ENCODE measurements at regions not wholly inside any gene's neighbourhood (a gene's known extent, or its start where the extent isn't known, plus 50 kb on each side); places are given as distances from the start of the nearest gene placed in this dataset.

GRCh38 chr17:15892244-15892643 lies 52.7 kb upstream of the ADORA2B start:
- Histone ChIP-seq H3K4me2 (replicated peaks; ENCODE audit: extremely low read depth, low read length, poor library complexity, severe bottlenecking) (no peak overlapping the region), H4K20me1 (ENCODE audit: insufficient read depth, low read length) (no peaks in the 10 kb centered on the region), H3K4me3 (replicated peaks in 1 of 3; ENCODE audit: low read depth in 2 of 3, low read length in 3 of 3) (no peak overlapping the region), H3K4me1 (ENCODE audit: control insufficient read depth in 1 of 2, insufficient read depth in 2 of 2, low read length in 2 of 2) (peaks cover 5 to 20% of the 10 kb centered on the region in 2 donors), H3K36me3 (replicated peaks in 1 of 2; ENCODE audit: control insufficient read depth in 1 of 2, insufficient read depth in 2 of 2, low read length in 2 of 2) (no peaks in the 10 kb centered on the region), H3K9ac (ENCODE audit: insufficient read depth, low read length, poor library complexity, severe bottlenecking) (no peak overlapping the region), H3K9me3 (replicated peaks in 1 of 2; ENCODE audit: control insufficient read depth in 1 of 2, insufficient read depth in 1 of 2, low read length in 2 of 2) (no peaks in the 10 kb centered on the region), H2AFZ (ENCODE audit: insufficient read depth, low read depth, low read length, poor library complexity, severe bottlenecking) (no peak overlapping the region), H3K79me2 (ENCODE audit: insufficient read depth, low read length) (no peaks in the 10 kb centered on the region), H3K27ac (ENCODE audit: low read depth in 1 of 2, low read length in 2 of 2) (no peak overlapping the region), H3K27me3 (ENCODE audit: control insufficient read depth in 2 of 2, insufficient read depth in 2 of 2, low read length in 2 of 2) (no peaks in the 10 kb centered on the region)
- Mint-ChIP-seq H3K4me1 (peaks cover 17% of the 10 kb centered on the region), H3K27me3 (ENCODE audit: low read depth in 3 of 3) (peaks cover 0 to 3% (median 2%) of the 10 kb centered on the region in 3 donors), H3K4me3 (no peak overlapping the region), H3K36me3 (no peaks in the 10 kb centered on the region), H3K9me3 (peaks cover 0 to 6% (median 2%) of the 10 kb centered on the region in 7 donors), H3K27ac (no peak overlapping the region)
- no peak for DNase-seq
- WGBS (ENCODE audit: insufficient coverage), result 94% methylated on average over 10 of the region's 10 CpGs
- intact Hi-C loops (cut with micrococcal nuclease), result loop anchor here in 1 of 2 donors (5.0 kb wide), 1 partner anchor 50 kb away; no protein-coding TSS in a partner anchor
- no peak for TF ChIP-seq CTCF (IDR thresholded peaks at IDR 0.05)

GRCh38 chr17:15892731-15893657 lies 51.9 kb upstream of the ADORA2B start:
- H4K20me1 ChIP-seq (ENCODE audit: insufficient read depth, low read length), result no peaks in the 10 kb centered on the region
- peaks cover 19% of the 10 kb centered on the region for H3K4me1 Mint-ChIP-seq
- no peak overlapping the region for H2AFZ ChIP-seq (ENCODE audit: insufficient read depth, low read depth, low read length, poor library complexity, severe bottlenecking)
- intact Hi-C loops (cut with micrococcal nuclease), result loop anchor here in 1 of 2 donors (5.0 kb wide), 1 partner anchor 49 kb away; no protein-coding TSS in a partner anchor
- H3K4me1 ChIP-seq (ENCODE audit: control insufficient read depth in 1 of 2, insufficient read depth in 2 of 2, low read length in 2 of 2), result peaks cover 3 to 19% of the 10 kb centered on the region in 2 donors
- H3K27me3 Mint-ChIP-seq (ENCODE audit: low read depth in 3 of 3), result peaks cover 0 to 3% (median 2%) of the 10 kb centered on the region in 3 donors
- no peak overlapping the region for H3K4me3 ChIP-seq (replicated peaks in 1 of 3; ENCODE audit: low read depth in 2 of 3, low read length in 3 of 3)
- no peak overlapping the region for H3K27ac Mint-ChIP-seq
- H3K36me3 Mint-ChIP-seq, result no peaks in the 10 kb centered on the region
- WGBS (ENCODE audit: insufficient coverage), result no CpG with 5 or more reads among the region's 9 CpGs
- no peak overlapping the region for H3K4me3 Mint-ChIP-seq
- peaks cover 0 to 6% (median 2%) of the 10 kb centered on the region in 7 donors for H3K9me3 Mint-ChIP-seq
- no peak overlapping the region for H3K27ac ChIP-seq (ENCODE audit: low read depth in 1 of 2, low read length in 2 of 2)
- H3K9me3 ChIP-seq (replicated peaks in 1 of 2; ENCODE audit: control insufficient read depth in 1 of 2, insufficient read depth in 1 of 2, low read length in 2 of 2), result no peaks in the 10 kb centered on the region
- H3K36me3 ChIP-seq (replicated peaks in 1 of 2; ENCODE audit: control insufficient read depth in 1 of 2, insufficient read depth in 2 of 2, low read length in 2 of 2), result no peaks in the 10 kb centered on the region
- no peak for TF ChIP-seq CTCF (IDR thresholded peaks at IDR 0.05)
- no peak overlapping the region for H3K9ac ChIP-seq (ENCODE audit: insufficient read depth, low read length, poor library complexity, severe bottlenecking)
- H3K79me2 ChIP-seq (ENCODE audit: insufficient read depth, low read length), result no peaks in the 10 kb centered on the region
- no peak for DNase-seq
- H3K27me3 ChIP-seq (ENCODE audit: control insufficient read depth in 2 of 2, insufficient read depth in 2 of 2, low read length in 2 of 2), result no peaks in the 10 kb centered on the region
- H3K4me2 ChIP-seq (replicated peaks; ENCODE audit: extremely low read depth, low read length, poor library complexity, severe bottlenecking), result no peak overlapping the region
